WTC11 (cell line): ENCODE measurements at regions not wholly inside any gene's neighbourhood (a gene's known extent, or its start where the extent isn't known, plus 50 kb on each side); places are given as distances from the start of the nearest gene placed in this dataset.

ENCODE experiments used
- ATAC-seq: fragments of 200-7000 bp; cut with Tn5 transposase; 2 replicates; pipeline ENCODE4 v1.10.0; 2021; ENCODE audit warnings: mild to moderate bottlenecking, moderate library complexity
- CTCF ChIA-PET: fragments of 300-600 bp; sonication (Branson Sonifier 250); formaldehyde crosslinking; loops from one replicate; lab custom pipeline; 2021; ENCODE audit warnings: antibody characterized with exemption; lab: Charles Lee
- POLR2A ChIA-PET: fragments of 350-600 bp; sonication (Branson Sonifier 250); formaldehyde crosslinking; loops from one replicate; lab custom pipeline; 2021; ENCODE audit warnings: antibody characterized with exemption; lab: Charles Lee
- DNase-seq: peaks from one replicate; pipeline ENCODE4 v3.0.0; 2021; ENCODE audit warnings: low spot score
- H3K27ac Mint-ChIP-seq: 2 replicates; pipeline ENCODE4 v1.8.0; 2021; ENCODE audit warnings: mixed read lengths
- H3K27me3 Mint-ChIP-seq: 2 replicates; pipeline ENCODE4 v1.8.0; 2021; ENCODE audit warnings: low read depth, mild to moderate bottlenecking, moderate library complexity, mixed read lengths
- H3K36me3 Mint-ChIP-seq: 2 replicates; pipeline ENCODE4 v1.8.0; 2021; ENCODE audit warnings: mixed read lengths
- H3K4me1 Mint-ChIP-seq: 2 replicates; pipeline ENCODE4 v1.8.0; 2022; ENCODE audit warnings: mixed read lengths
- H3K4me3 Mint-ChIP-seq: 2 replicates; pipeline ENCODE4 v1.8.0; 2021; ENCODE audit warnings: mild to moderate bottlenecking, moderate library complexity, mixed read lengths
- H3K9me3 Mint-ChIP-seq: 2 replicates; pipeline ENCODE4 v1.8.0; 2021; ENCODE audit warnings: mixed read lengths
- CDX4 ChIP-seq: fragments of 250-450 bp; sonication (Bioruptor Pico); IDR thresholded peaks from 2 replicates; pipeline ENCODE4 v1.9.0; 2021; ENCODE audit warnings: moderate library complexity, mild to moderate bottlenecking, inconsistent platforms, borderline replicate concordance
- ELF4 ChIP-seq: sonication (generic); formaldehyde crosslinking; IDR thresholded peaks from 2 replicates; pipeline ENCODE4 v1.8.1; 2022; ENCODE audit warnings: low read depth, mild to moderate bottlenecking, moderate library complexity, missing genetic modification reagents
- IRF2 ChIP-seq: sonication (generic); formaldehyde crosslinking; IDR thresholded peaks from 2 replicates; pipeline ENCODE4 v1.8.0; 2022; ENCODE audit warnings: low read depth, missing genetic modification reagents, borderline replicate concordance
- MLX ChIP-seq: sonication (generic); formaldehyde crosslinking; IDR thresholded peaks from 2 replicates; pipeline ENCODE4 v1.8.1; 2023; ENCODE audit warnings: mild to moderate bottlenecking, missing genetic modification reagents, moderate library complexity
- PRDM15 ChIP-seq: sonication (generic); formaldehyde crosslinking; IDR thresholded peaks from 2 replicates; pipeline ENCODE4 v1.8.0; 2022; ENCODE audit warnings: missing genetic modification reagents
- PREB ChIP-seq: sonication (generic); formaldehyde crosslinking; IDR thresholded peaks from 2 replicates; pipeline ENCODE4 v1.8.1; 2022; ENCODE audit warnings: mild to moderate bottlenecking, missing genetic modification reagents, moderate library complexity, borderline replicate concordance
- RORB ChIP-seq: fragments of 250-450 bp; sonication (Bioruptor Pico); IDR thresholded peaks from 2 replicates; pipeline ENCODE4 v1.9.0; 2021; ENCODE audit warnings: mild to moderate bottlenecking
- SMAD4 ChIP-seq: sonication (generic); formaldehyde crosslinking; IDR thresholded peaks from 2 replicates; pipeline ENCODE4 v1.8.0; 2022; ENCODE audit warnings: mild to moderate bottlenecking, missing genetic modification reagents
- STAT6 ChIP-seq: sonication (generic); formaldehyde crosslinking; conservative IDR thresholded peaks from 2 replicates; pipeline ENCODE4 v1.8.1; 2023; ENCODE audit warnings: mild to moderate bottlenecking, low read depth, missing genetic modification reagents, moderate library complexity
- ZNF232 ChIP-seq: sonication (generic); formaldehyde crosslinking; IDR thresholded peaks from 2 replicates; pipeline ENCODE4 v1.8.0; 2022; ENCODE audit warnings: mild to moderate bottlenecking, missing genetic modification reagents
- ZNF423 ChIP-seq: fragments of 250-450 bp; sonication (Bioruptor Pico); IDR thresholded peaks from 2 replicates; pipeline ENCODE4 v2.1.2; 2022; ENCODE audit warnings: mild to moderate bottlenecking, moderate library complexity
- TF ChIP-seq, protein P1 (sequence below): fragments of 250-450 bp; sonication (Bioruptor Pico); conservative IDR thresholded peaks from 2 replicates; pipeline ENCODE4 v1.9.0; 2021; ENCODE audit warnings: mild to moderate bottlenecking
- TF ChIP-seq, protein P2 (sequence below): sonication (generic); formaldehyde crosslinking; IDR thresholded peaks from 2 replicates; pipeline ENCODE4 v1.8.0; 2023; ENCODE audit warnings: mild to moderate bottlenecking, missing genetic modification reagents
- TF ChIP-seq, protein P3 (sequence below): sonication (generic); formaldehyde crosslinking; IDR thresholded peaks from 2 replicates; pipeline ENCODE4 v1.8.1; 2023; ENCODE audit warnings: mild to moderate bottlenecking, missing genetic modification reagents, borderline replicate concordance
- TF ChIP-seq, protein P4 (sequence below): fragments of 250-450 bp; sonication (Bioruptor Pico); IDR thresholded peaks from 2 replicates; pipeline ENCODE4 v1.9.0; 2021; ENCODE audit warnings: mild to moderate bottlenecking

- TF ChIP-seq, protein P1, sequence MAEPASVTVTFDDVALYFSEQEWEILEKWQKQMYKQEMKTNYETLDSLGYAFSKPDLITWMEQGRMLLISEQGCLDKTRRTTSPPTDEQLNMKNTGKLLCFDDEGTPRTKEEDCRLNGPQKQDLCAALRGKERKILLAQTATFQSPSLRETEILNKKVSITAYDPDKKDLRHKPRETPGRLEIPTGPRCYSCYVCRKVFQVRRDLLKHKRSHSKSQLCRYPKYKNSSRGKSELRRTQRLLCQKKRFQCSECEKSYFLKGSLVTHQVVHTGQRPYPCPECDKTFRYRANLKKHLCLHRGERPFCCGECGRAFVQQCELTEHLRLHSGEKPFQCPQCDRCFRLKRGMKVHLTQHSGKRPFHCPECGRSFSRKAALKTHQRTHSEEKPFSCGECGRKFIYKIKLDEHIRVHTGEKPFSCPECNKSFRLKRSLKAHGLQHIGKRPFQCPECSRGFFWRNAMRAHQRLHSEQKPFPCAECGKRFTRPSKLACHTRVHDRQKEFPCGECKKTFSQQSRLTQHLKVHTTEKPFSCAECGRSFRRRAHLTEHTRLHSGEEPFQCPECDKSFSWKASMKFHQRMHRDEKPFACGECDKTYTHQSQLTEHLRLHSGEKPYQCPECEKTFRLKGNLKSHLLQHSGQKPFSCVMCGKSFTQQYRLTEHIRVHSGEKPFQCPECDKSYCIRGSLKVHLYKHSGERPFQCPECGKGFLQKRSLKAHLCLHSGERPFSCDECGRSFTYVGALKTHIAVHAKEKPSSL (CRISPR knock-in tag) = no peak
- TF ChIP-seq MLX (CRISPR knock-in tag) (no peak), CDX4 (CRISPR knock-in tag) (no peak), RORB (CRISPR knock-in tag) (no peak)
- TF ChIP-seq, protein P2, sequence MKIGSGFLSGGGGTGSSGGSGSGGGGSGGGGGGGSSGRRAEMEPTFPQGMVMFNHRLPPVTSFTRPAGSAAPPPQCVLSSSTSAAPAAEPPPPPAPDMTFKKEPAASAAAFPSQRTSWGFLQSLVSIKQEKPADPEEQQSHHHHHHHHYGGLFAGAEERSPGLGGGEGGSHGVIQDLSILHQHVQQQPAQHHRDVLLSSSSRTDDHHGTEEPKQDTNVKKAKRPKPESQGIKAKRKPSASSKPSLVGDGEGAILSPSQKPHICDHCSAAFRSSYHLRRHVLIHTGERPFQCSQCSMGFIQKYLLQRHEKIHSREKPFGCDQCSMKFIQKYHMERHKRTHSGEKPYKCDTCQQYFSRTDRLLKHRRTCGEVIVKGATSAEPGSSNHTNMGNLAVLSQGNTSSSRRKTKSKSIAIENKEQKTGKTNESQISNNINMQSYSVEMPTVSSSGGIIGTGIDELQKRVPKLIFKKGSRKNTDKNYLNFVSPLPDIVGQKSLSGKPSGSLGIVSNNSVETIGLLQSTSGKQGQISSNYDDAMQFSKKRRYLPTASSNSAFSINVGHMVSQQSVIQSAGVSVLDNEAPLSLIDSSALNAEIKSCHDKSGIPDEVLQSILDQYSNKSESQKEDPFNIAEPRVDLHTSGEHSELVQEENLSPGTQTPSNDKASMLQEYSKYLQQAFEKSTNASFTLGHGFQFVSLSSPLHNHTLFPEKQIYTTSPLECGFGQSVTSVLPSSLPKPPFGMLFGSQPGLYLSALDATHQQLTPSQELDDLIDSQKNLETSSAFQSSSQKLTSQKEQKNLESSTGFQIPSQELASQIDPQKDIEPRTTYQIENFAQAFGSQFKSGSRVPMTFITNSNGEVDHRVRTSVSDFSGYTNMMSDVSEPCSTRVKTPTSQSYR (CRISPR knock-in tag) = no peak
- TF ChIP-seq, protein P3, sequence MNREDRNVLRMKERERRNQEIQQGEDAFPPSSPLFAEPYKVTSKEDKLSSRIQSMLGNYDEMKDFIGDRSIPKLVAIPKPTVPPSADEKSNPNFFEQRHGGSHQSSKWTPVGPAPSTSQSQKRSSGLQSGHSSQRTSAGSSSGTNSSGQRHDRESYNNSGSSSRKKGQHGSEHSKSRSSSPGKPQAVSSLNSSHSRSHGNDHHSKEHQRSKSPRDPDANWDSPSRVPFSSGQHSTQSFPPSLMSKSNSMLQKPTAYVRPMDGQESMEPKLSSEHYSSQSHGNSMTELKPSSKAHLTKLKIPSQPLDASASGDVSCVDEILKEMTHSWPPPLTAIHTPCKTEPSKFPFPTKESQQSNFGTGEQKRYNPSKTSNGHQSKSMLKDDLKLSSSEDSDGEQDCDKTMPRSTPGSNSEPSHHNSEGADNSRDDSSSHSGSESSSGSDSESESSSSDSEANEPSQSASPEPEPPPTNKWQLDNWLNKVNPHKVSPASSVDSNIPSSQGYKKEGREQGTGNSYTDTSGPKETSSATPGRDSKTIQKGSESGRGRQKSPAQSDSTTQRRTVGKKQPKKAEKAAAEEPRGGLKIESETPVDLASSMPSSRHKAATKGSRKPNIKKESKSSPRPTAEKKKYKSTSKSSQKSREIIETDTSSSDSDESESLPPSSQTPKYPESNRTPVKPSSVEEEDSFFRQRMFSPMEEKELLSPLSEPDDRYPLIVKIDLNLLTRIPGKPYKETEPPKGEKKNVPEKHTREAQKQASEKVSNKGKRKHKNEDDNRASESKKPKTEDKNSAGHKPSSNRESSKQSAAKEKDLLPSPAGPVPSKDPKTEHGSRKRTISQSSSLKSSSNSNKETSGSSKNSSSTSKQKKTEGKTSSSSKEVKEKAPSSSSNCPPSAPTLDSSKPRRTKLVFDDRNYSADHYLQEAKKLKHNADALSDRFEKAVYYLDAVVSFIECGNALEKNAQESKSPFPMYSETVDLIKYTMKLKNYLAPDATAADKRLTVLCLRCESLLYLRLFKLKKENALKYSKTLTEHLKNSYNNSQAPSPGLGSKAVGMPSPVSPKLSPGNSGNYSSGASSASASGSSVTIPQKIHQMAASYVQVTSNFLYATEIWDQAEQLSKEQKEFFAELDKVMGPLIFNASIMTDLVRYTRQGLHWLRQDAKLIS (CRISPR knock-in tag) = no peak
- TF ChIP-seq, all 79 proteins: peak for 0
Measured at GRCh38 chr1:102655034-102655433, 453.3 kb downstream of the COL11A1 start (continued).

- DNase-seq (no peak), ATAC-seq (no peak)
- no peak overlapping the region for H3K27ac Mint-ChIP-seq
- H3K36me3 Mint-ChIP-seq = no peaks in the 10 kb centered on the region
- ChIA-PET CTCF (no interaction called here), POLR2A (no interaction called here)
- no peaks in the 10 kb centered on the region for H3K4me1 Mint-ChIP-seq
- H3K4me3 Mint-ChIP-seq = no peak overlapping the region
- H3K27me3 Mint-ChIP-seq = no peaks in the 10 kb centered on the region
- H3K9me3 Mint-ChIP-seq = peaks cover 9% of the 10 kb centered on the region
- TF ChIP-seq, protein P4, sequence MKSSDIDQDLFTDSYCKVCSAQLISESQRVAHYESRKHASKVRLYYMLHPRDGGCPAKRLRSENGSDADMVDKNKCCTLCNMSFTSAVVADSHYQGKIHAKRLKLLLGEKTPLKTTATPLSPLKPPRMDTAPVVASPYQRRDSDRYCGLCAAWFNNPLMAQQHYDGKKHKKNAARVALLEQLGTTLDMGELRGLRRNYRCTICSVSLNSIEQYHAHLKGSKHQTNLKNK (CRISPR knock-in tag) = no peak
- no peak for TF ChIP-seq ELF4 (CRISPR knock-in tag)
- TF ChIP-seq IRF2 (CRISPR knock-in tag) = no peak
- TF ChIP-seq STAT6 = no peak
- TF ChIP-seq PREB (CRISPR knock-in tag) = no peak
- no peak for TF ChIP-seq ZNF423
- no peak for TF ChIP-seq SMAD4 (CRISPR knock-in tag)
- no peak for TF ChIP-seq CDX4 (CRISPR knock-in tag)
- TF ChIP-seq PRDM15 (CRISPR knock-in tag) = no peak
- TF ChIP-seq ZNF232 (CRISPR knock-in tag) = no peak
Measured at GRCh38 chr1:102640872-102641271, 467.4 kb downstream of the COL11A1 start.
